NOMO-1 treated with dmso at 0.1 percent for 144 hours (cell line): ENCODE measurements at regions not wholly inside any gene's neighbourhood (a gene's known extent, or its start where the extent isn't known, plus 50 kb on each side); places are given as distances from the start of the nearest gene placed in this dataset.
"Not testable (repeated sequence)": the region's sequence is repeated elsewhere in the genome, so short reads cannot be mapped to it uniquely, and the experiment has no call there.

Source experiments
- DNase-seq: peaks from one replicate; lab custom pipeline; 2025; ENCODE audit not compliant: unreplicated experiment; lab: John Stamatoyannopoulos, UW

DNA sequence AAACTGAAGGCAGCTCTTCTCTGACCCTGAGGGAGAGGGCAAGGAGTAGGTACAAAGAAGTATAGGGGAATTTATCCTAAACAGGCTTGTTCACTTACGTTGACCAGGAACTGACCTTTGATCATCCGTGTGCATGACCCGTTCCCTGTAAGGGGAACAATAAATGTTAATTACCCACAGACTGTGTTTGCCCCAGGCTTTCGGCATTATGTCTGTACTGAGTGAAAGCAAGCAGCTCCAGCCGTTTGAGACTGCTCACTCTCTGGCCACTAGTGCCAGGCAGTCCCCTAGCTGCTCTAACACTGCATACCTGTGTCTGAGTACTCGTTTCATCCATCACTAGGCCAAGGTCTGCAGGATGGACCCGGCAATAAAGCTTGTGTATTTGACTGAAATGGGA is 1365.3 kb downstream of the NCAM2 start:
- no peak for DNase-seq

- no peak for DNase-seq
Measured at GRCh38 chr21:22364163-22364562, 1366.0 kb downstream of the NCAM2 start.

DNA sequence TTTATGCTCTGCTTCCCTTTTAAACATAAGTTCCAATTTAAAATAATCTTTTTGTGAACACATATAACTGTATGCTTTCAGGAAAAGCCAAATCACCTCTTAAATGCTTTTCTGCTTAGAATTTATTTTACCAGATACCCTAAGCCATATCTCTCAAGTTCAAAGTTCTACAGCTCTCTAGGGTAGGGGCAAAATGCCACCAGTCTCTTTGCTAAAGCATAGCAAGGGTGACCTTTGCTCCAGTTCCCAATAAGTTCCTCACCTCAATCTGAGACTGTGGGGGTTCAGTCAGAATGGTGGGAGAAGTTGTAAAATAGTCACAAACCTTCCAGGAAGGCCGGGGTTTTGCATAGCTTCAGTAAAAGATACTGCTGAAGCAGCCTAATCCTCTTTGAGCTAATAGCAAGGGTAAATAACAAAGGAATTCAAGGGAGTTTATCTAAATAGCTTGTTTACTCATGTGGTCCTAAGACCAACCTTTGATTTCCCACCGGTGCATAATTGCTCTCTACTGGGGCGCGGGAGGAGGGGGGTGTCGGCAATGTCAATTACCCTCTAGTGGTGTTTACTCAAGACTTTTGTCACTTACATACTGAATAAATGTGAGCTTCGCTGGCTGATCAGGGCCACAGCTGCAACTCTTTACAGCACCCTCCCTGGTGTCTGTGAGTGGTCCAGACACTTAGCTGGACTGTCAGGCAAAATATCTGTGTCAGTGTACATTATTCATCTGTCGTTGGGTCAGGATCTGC is 1376.2 kb downstream of the NCAM2 start:
- no peak for DNase-seq

GRCh38 chr21:22377795-22378194 is 1379.6 kb downstream of the NCAM2 start:
- DNase-seq = not testable (repeated sequence)

GRCh38 chr21:22393324-22393723 is 1395.1 kb downstream of the NCAM2 start:
- DNase-seq = no peak

- DNase-seq = no peak
Measured at GRCh38 chr21:22395965-22396364, 1397.8 kb downstream of the NCAM2 start.

- no peak for DNase-seq
Measured at GRCh38 chr21:22399681-22400514, 1401.7 kb downstream of the NCAM2 start.

- DNase-seq = no peak
Measured at GRCh38 chr21:22409571-22409970, 1411.4 kb downstream of the NCAM2 start.

GRCh38 chr21:22416555-22416954 is 1418.3 kb downstream of the NCAM2 start:
- DNase-seq = no peak

DNA sequence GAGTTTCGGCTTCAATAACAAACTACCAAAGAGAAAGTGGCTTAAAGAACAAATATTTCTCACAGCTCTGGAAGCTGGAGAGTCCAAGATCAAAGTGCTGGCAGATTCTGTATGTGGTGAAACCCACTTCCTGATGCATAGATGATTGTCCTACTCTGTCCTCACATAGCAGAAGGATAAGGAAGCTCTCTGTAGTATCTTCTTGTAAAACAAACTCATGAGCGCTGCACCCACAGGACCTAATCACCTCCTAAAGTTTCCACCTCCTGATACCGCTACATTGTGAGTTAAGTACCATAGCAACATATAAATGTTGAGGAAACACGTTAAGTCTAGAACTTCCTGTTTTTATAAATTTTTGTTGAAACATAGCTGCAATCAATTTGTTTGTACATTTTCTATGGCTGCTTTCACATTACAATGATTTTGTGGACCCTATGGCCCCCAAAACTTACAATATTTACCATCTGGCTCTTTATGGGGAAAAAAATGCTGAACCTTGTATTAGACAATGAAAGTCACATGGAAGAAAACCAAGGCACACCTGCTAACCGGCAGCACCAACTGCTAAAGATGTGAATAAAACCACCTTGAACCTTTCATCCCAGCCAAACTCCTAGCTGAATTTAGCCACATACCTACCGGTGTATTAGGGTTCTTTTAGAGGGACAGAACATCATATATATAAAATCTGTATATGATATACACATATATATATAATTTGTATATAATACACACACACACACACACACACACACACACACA is 1423.4 kb downstream of the NCAM2 start:
- no peak for DNase-seq

- no peak for DNase-seq
Measured at GRCh38 chr21:22438428-22439086, 1440.3 kb downstream of the NCAM2 start.

GRCh38 chr21:22444990-22445389 is 1446.8 kb downstream of the NCAM2 start:
- DNase-seq = no peak

- DNase-seq = no peak
Measured at GRCh38 chr21:22450507-22450906, 1452.3 kb downstream of the NCAM2 start.

GRCh38 chr21:22456241-22456640 is 1458.0 kb downstream of the NCAM2 start:
- no peak for DNase-seq

GRCh38 chr21:22468893-22469292 is 1470.7 kb downstream of the NCAM2 start:
- DNase-seq = no peak

DNA sequence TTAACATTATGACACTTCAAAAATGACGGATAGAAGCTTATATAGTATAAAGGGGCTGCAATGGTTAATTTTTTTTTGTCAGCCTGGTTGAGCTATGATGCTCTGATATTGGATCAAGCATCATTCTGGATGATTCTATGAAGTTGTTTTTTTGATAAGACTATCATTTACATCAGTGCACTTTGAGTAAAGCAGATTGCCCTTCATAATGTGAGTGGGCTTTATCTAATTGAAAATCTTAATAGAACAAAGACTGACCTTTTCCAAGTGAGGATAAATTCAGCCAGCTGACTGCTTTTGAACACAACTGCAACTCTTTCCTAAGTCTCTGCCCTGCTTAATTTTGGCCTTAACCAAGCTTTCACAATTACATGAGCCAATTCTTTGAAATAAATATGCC is 1476.2 kb downstream of the NCAM2 start:
- DNase-seq = no peak

DNA sequence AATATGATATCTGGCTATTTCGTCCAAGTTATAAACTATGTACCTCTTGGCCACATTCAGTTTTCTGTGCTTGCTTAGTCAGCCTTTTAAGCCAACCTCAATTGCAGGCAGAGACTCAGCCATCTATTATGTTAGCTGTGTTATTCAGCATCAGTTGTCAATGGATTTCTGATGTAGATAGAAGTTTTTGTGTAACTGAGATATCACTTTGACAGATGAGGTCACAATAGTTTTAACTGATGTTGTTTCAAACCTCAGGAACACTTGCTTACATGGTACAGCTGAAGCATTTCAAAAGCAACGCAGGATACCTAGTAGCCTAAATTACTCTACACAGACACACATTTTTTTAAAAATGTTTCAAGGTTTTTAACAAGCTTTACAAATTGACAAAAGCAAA is 1478.0 kb downstream of the NCAM2 start:
- no peak for DNase-seq

DNA sequence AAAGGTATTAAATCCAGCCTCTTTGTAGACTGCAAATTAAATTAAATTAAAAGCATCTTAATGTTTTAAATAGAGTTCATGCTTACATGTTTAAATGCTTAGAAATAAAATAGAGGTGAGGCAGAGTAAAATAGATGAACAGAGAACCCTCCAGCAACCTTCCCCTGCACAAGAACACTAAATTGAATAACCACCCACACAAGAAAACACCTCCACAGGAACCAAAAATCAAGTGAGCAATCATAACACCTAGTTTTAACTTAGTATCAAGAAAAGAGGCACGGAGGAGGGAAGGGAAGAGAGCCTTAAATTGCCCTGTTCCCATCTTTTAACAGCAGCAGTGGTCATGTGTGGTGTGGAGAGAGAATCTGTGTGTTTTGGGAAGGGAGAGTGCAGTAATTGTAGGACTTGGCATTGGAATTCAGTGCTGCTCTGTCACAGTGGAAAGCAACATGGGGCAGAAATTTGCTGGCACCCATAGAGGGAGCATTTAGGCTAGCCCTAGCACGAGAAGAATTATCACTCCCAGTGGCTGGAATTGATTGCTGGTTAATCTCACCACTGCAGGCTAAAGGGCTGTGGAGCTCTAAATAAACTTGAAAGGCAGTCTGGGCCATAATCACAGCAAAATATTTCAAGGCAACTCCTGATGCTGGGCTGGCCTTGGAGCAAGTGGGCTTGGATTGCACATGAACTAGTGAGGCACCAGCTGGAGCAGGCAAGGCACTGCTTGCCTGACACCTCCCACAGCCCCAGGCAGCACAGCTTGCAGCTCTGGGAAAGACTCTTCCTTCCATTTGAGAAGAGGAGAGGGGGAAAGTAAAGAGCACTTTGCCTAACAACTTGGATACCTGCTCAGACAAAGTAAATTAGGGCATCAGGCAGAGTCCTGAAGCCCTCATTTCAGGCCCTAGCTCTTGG is 1478.8 kb downstream of the NCAM2 start:
- DNase-seq = no peak

GRCh38 chr21:22490049-22490448 is 1491.8 kb downstream of the NCAM2 start:
- no peak for DNase-seq

DNA sequence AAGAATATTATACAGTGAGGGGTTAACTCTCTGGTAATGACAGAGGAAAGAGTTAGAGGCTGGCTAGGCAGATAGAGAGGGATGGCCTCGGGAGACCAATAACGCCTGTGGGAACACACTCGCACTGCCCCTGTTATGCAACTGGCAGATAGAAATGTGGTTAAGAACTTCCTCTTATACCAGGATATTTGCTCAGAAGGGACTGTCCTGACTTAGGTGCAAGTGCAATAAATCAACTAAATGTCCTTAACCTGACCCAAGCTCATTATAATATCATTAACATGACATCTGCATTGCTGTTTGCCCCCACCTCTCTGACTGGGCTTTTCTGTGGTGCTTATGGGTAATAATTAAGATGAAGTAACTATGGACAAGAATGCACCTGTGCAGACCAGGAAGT is 1518.0 kb downstream of the NCAM2 start:
- peak; percentile 68 for DNase-seq
